ENCODE measurements at regions not wholly inside any gene's neighbourhood (a gene's known extent, or its start where the extent isn't known, plus 50 kb on each side); places are given as distances from the start of the nearest gene placed in this dataset.

DNA sequence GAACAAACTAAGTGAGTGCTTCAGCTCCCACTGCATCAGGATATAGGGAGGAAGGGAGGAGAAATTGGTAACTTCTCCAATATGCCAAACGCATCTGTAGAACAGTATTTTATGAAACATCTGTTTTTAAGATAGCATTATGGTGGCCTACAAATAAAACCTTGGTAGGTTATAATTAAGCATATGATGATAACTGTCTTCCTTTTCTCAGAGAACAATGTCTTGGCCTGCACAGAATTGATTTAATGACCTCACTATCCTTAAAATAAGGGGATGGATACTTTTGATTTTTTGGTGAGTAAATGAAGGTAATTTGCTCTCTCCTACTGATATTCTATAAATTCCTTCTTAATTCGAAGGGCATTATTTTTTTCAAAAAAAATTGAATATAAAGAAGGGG is 451.5 kb upstream of the TGFBR2 start:
- in situ Hi-C loops (cut with HindIII; ENCODE audit: low pct_unique_long_range_greater_than_20kb, low sequenced_read_pairs): no loop called here
- no peak for DNase-seq (ENCODE audit: low read depth)

DNA sequence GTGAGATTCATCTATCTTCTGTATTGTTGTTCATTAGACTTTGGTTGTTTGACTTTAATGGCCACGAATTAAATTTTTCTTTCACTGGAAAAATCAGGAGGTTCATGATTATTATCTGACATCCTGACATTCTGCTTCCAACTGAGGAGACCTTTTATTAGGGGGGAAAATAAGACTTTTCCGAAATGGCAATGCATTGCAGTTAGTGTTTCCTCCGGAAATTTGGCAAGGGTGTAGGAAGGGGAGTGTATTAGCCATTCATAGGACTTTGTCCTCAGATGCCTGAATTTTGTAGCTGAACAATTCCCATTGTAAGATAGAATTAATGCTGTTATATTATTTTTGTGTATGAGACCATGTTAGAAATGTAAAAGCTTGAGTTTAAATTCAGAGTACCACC is 450.6 kb upstream of the TGFBR2 start:
- DNase-seq (ENCODE audit: low read depth): no peak
- in situ Hi-C loops (cut with HindIII; ENCODE audit: low pct_unique_long_range_greater_than_20kb, low sequenced_read_pairs): no loop called here

GRCh38 chr3:30156586-30157498 is 449.6 kb upstream of the TGFBR2 start:
- DNase-seq (ENCODE audit: low read depth): peak; percentile 7
- in situ Hi-C loops (cut with HindIII; ENCODE audit: low pct_unique_long_range_greater_than_20kb, low sequenced_read_pairs): no loop called here

GRCh38 chr3:30161375-30161774 is 445.0 kb upstream of the TGFBR2 start:
- in situ Hi-C loops (cut with HindIII; ENCODE audit: low pct_unique_long_range_greater_than_20kb, low sequenced_read_pairs): no loop called here
- DNase-seq (ENCODE audit: low read depth): no peak

- in situ Hi-C loops (cut with HindIII; ENCODE audit: low pct_unique_long_range_greater_than_20kb, low sequenced_read_pairs): no loop called here
- peak; percentile 6 for DNase-seq (ENCODE audit: low read depth)
Measured at GRCh38 chr3:30162579-30162978, 443.8 kb upstream of the TGFBR2 start.

GRCh38 chr3:30166535-30166934 is 439.9 kb upstream of the TGFBR2 start:
- DNase-seq (ENCODE audit: low read depth): no peak
- in situ Hi-C loops (cut with HindIII; ENCODE audit: low pct_unique_long_range_greater_than_20kb, low sequenced_read_pairs): no loop called here

GRCh38 chr3:30167541-30168011 is 438.8 kb upstream of the TGFBR2 start:
- DNase-seq (ENCODE audit: low read depth): no peak
- in situ Hi-C loops (cut with HindIII; ENCODE audit: low pct_unique_long_range_greater_than_20kb, low sequenced_read_pairs): no loop called here

GRCh38 chr3:30169487-30169886 is 436.9 kb upstream of the TGFBR2 start:
- in situ Hi-C loops (cut with HindIII; ENCODE audit: low pct_unique_long_range_greater_than_20kb, low sequenced_read_pairs): no loop called here

DNA sequence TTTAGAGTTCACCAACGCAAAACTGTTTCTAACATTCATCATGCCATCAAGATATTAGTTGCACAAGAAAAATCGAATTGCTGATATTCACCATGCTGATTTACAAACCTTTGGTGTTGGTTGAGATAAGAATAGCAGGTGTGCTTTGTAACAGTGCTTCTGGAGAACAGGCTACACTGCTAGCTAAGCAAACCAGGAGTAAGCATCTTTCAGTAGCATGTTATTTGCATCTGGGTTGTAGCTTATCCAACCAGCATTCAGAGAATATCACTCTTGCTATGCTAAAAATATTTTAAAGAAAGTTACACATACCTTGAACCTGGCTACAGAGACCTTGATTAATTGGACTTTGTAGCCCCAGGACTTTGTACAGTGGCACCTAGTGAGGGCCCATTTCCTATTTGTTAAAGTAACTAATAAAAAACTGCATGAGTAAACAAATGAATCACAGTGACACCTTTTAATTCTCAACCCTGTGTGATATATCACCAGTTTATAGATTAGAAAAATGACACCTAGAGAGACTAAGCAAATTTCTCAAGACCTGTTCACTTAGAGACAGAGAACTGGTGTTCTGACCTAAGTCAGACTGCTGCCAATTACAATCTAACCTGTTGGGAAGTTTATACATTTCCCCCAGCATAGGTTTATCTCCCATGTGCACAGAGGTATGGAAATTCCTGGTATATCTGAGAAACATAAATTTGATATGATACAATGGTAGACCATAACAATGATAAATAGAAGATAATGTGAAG is 435.5 kb upstream of the TGFBR2 start:
- in situ Hi-C loops (cut with HindIII; ENCODE audit: low pct_unique_long_range_greater_than_20kb, low sequenced_read_pairs): no loop called here
- no peak for DNase-seq (ENCODE audit: low read depth)

More at GRCh38 chr3:30169487-30169886, 436.9 kb upstream of the TGFBR2 start:
- no peak for DNase-seq (ENCODE audit: low read depth)

DNA sequence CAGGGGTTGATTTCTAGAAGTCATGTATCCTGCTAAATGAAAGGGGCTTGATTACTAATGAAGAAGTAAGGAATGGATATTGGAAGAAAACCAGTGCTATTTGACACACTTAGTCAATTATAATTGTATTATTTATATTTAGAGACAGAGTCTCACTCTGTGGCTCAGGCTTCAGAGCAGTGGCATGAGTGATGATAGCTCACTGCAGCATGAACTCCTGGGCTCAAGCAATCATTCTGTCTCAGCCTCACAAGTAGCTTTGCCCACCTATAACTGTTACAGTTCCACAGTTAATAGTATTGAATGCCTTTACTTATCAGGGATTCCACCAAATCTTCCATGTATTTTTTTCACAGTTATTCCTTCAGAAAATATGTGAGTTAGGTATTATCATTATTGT is 432.0 kb upstream of the TGFBR2 start:
- DNase-seq (ENCODE audit: low read depth): no peak
- in situ Hi-C loops (cut with HindIII; ENCODE audit: low pct_unique_long_range_greater_than_20kb, low sequenced_read_pairs): no loop called here

DNA sequence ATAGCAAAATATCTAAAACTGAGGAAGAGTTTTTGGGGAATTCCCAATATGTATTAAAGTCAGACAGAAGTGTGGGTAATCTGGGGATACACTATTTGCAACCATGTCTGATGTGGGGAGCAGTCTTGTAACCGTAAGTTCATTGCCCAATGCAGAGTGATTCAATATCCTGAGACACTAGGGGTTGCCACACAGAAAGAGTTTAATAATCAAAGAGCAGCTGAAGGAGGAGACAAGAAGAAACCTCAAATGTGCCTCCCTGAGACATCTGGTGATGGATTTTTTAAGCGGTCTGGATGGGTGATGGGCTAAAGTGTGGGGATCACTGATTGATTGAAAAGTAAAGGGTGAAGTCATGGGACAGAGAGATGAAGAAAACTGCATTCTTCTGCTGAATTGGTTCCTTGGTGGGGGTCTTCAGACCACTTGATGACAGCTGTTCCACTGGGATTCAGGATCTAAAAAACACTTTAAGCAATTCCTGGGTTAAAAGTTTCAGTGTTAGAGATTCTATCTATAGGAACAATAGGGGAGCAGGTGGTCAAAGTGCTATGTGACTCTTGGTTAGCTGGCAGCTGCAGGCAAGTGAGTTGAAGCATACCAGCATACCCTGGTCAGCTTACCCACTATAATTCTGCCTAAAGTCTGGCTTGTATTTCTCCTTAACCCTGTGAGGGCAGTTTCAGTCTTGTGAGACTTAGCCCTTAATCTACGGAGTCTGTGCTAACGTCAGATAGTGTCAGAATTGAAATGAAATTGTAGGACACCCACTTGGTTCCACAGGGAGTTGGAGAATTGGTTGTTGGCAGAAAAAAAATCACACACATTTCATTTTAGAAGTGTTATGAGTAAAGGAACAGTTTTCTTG is 425.9 kb upstream of the TGFBR2 start:
- in situ Hi-C loops (cut with HindIII; ENCODE audit: low pct_unique_long_range_greater_than_20kb, low sequenced_read_pairs): no loop called here
- DNase-seq (ENCODE audit: low read depth): no peak

- no peak for DNase-seq (ENCODE audit: low read depth)
- in situ Hi-C loops (cut with HindIII; ENCODE audit: low pct_unique_long_range_greater_than_20kb, low sequenced_read_pairs): no loop called here
Measured at GRCh38 chr3:30181178-30181465, 425.3 kb upstream of the TGFBR2 start.

GRCh38 chr3:30181581-30181980 is 424.8 kb upstream of the TGFBR2 start:
- in situ Hi-C loops (cut with HindIII; ENCODE audit: low pct_unique_long_range_greater_than_20kb, low sequenced_read_pairs): no loop called here
- DNase-seq (ENCODE audit: low read depth): no peak

- DNase-seq (ENCODE audit: low read depth): no peak
- in situ Hi-C loops (cut with HindIII; ENCODE audit: low pct_unique_long_range_greater_than_20kb, low sequenced_read_pairs): no loop called here
Measured at GRCh38 chr3:30183421-30183820, 423.0 kb upstream of the TGFBR2 start.

DNA sequence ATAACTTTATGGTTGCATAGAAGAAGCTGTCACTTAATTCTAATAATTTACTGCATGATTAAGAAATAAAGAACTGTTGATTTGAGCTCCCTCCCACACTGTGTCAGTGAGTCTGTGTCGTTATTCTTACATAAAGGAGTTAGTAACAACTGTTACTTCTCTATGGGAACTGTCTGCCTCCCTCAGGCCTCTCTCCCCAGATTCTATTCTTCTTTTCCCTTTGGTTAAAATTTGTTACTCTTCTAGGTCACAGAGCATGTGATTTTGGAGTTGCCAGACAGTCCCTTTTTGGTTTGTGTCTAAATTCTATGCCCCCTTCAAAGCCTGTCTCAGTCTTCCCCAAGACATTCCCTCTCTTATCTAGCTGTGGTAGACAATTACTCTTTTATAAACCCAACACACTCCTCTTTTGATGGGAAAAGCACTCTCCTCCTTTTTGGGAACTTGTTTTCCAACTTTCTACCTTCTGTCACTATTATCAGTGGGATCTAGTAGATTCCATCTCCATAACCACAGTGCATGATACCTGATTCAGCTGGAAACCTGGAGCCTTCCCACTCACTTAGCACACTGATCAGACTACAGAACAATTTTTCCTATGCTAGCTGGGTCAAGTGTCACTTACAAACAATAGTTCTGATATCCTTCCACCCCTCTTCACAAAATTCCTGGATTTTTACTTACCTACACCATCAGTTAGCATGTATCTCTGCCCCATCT is 422.1 kb upstream of the TGFBR2 start:
- in situ Hi-C loops (cut with HindIII; ENCODE audit: low pct_unique_long_range_greater_than_20kb, low sequenced_read_pairs): no loop called here
- DNase-seq (ENCODE audit: low read depth): no peak

DNA sequence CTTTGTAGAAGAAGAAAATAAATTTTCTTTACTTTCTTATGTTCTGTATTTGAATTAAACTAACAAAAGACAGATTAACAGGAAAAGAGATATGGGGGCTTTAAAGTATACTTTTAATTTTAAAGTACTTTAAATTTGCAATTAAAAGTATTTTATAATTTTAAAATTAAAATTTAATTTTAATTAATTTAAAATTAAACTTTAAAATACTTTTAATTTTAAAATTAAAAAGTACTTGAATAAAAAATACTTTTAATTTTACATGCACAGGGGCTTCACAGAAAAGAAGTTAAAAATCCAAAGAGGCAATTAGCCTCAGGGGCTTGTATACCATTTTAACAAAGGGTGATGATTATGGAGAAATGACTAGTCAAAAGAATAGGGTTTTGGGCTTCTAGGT is 420.5 kb upstream of the TGFBR2 start:
- in situ Hi-C loops (cut with HindIII; ENCODE audit: low pct_unique_long_range_greater_than_20kb, low sequenced_read_pairs): no loop called here
- no peak for DNase-seq (ENCODE audit: low read depth)

GRCh38 chr3:30186741-30187219 is 419.6 kb upstream of the TGFBR2 start:
- in situ Hi-C loops (cut with HindIII; ENCODE audit: low pct_unique_long_range_greater_than_20kb, low sequenced_read_pairs): no loop called here
- DNase-seq (ENCODE audit: low read depth): no peak

DNA sequence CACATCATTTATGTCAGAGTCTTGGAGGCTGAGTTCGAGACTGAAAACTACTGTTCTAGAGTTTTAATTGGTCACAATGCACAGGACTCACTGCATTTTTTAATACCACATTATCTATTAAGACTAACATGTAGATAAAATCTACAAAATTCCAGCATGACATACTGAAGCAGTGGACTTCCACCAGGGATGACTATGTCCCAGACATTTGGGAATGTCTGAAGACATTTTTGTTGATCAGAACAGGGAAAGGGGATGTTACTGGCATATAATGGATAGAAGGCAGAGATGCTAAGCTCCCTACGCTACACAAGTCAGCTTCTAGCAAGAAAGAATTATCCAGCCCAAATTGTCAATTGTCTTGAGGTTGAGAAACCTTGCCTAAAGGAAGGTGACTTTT is 419.0 kb upstream of the TGFBR2 start:
- in situ Hi-C loops (cut with HindIII; ENCODE audit: low pct_unique_long_range_greater_than_20kb, low sequenced_read_pairs): no loop called here
- DNase-seq (ENCODE audit: low read depth): no peak

Data from Caki2 (cell line).